Neural progenitor cell (in vitro differentiated cells): ENCODE measurements at regions not wholly inside any gene's neighbourhood (a gene's known extent, or its start where the extent isn't known, plus 50 kb on each side); places are given as distances from the start of the nearest gene placed in this dataset.

Experiments
- DNase-seq: peaks from one replicate; pipeline ENCODE4 v3.0.0-alpha.2; 2016; ENCODE audit warnings: low spot score
- H2AFZ ChIP-seq: fragments of 200-600 bp; sonication (generic); replicated peaks from 2 replicates; pipeline ENCODE4 v1.6.1; 2016; ENCODE audit warnings: antibody characterized with exemption
- H3F3A ChIP-seq: fragments of 200-600 bp; sonication (generic); 2 replicates; pipeline ENCODE4 v1.6.1; 2016; ENCODE audit warnings: antibody characterized with exemption, low read depth
- H3K27ac ChIP-seq: fragments of 200-600 bp; sonication (generic); 2 replicates; pipeline ENCODE4 v1.5.1; 2016; ENCODE audit warnings: mild to moderate bottlenecking
- H3K27me3 ChIP-seq: fragments of 200-600 bp; sonication (generic); 2 replicates; pipeline ENCODE4 v1.6.1; 2016; ENCODE audit warnings: mild to moderate bottlenecking, moderate library complexity
- H3K36me3 ChIP-seq: fragments of 200-600 bp; sonication (generic); 2 replicates; pipeline ENCODE4 v1.5.1; 2016
- H3K4me1 ChIP-seq: fragments of 200-600 bp; sonication (generic); 2 replicates; pipeline ENCODE4 v1.6.1; 2016; ENCODE audit warnings: mixed run types
- H3K4me2 ChIP-seq: fragments of 200-600 bp; sonication (generic); 2 replicates; pipeline ENCODE4 v1.6.1; 2016
- H3K4me3 ChIP-seq: fragments of 200-600 bp; sonication (generic); 2 replicates; pipeline ENCODE4 v1.5.1; 2016
- H3K79me2 ChIP-seq: fragments of 200-600 bp; sonication (generic); 2 replicates; pipeline ENCODE4 v1.6.1; 2016; ENCODE audit warnings: low read depth
- H3K9ac ChIP-seq: fragments of 200-600 bp; sonication (generic); 2 replicates; pipeline ENCODE4 v1.6.1; 2016
- H3K9me3 ChIP-seq: fragments of 200-600 bp; sonication (generic); 2 replicates; pipeline ENCODE4 v1.5.1; 2016; ENCODE audit warnings: low read depth
- H4K20me1 ChIP-seq: fragments of 200-600 bp; sonication (generic); 2 replicates; pipeline ENCODE4 v1.6.1; 2016; ENCODE audit warnings: low read depth
- H3K27ac Mint-ChIP-seq: 3 replicates; pipeline ENCODE4 v1.8.0; 2021; ENCODE audit warnings: mixed read lengths
- H3K27me3 Mint-ChIP-seq: 2 replicates; pipeline ENCODE4 v1.8.0; 2022; ENCODE audit warnings: low read depth, mild to moderate bottlenecking, inconsistent platforms, moderate library complexity, mixed read lengths; ENCODE audit not compliant: insufficient read depth
- H3K36me3 Mint-ChIP-seq: 3 replicates; pipeline ENCODE4 v1.8.0; 2021; ENCODE audit warnings: mixed read lengths
- H3K4me1 Mint-ChIP-seq: 3 replicates; pipeline ENCODE4 v1.8.0; 2021; ENCODE audit warnings: mixed read lengths
- H3K4me3 Mint-ChIP-seq: 3 replicates; pipeline ENCODE4 v1.8.0; 2021; ENCODE audit warnings: mild to moderate bottlenecking, moderate library complexity, mixed read lengths
- H3K9me3 Mint-ChIP-seq: 3 replicates; pipeline ENCODE4 v1.8.0; 2020; ENCODE audit warnings: mixed read lengths
- EZH2 ChIP-seq: fragments of 200-600 bp; sonication (generic); IDR thresholded peaks from 2 replicates; pipeline ENCODE4 v1.6.1; 2017; ENCODE audit warnings: antibody characterized with exemption, mild to moderate bottlenecking, moderate library complexity
- EZH2phosphoT487 ChIP-seq: fragments of 200-600 bp; sonication (generic); IDR thresholded peaks from 2 replicates; pipeline ENCODE4 v1.6.1; 2017; ENCODE audit warnings: antibody characterized with exemption
- TF ChIP-seq, protein P1 (sequence below): fragments of 200-600 bp; sonication (generic); IDR thresholded peaks from 2 replicates; pipeline ENCODE4 v1.5.1; 2017; ENCODE audit warnings: antibody characterized with exemption, mild to moderate bottlenecking

DNA sequence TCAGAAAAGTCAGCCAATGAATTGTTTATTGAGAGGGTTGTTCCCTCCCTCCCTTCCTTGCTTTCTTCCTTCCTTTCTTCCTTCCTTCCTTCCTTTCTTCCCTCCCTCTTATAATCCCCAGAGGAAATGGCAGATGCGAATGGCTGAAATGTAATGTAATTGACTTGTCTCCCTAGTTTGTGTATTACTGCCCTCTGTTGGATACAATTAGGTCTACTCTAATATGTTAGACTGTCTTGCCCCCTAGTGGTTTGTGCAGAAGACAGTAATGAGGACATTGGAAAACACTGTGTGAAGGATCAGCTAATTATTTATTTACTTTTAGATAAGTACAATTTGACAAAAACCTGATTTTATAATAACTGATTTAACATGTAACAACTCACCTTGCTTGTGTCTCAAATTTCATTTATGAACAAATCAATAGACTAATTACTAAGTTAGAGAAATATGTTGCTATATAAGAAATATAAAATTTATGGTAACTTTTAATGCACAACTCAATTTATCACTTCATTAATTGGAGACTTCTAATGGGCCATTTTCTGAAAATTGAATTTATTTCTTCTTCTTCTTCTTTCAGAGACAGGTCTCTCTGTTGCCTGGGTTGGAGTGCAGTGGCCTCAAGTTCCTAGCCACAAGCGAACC, 229.8 kb upstream of the LRIG3 start:
- no peak overlapping the region for H3K4me3 ChIP-seq
- no peak for TF ChIP-seq EZH2phosphoT487
- TF ChIP-seq, protein P1, sequence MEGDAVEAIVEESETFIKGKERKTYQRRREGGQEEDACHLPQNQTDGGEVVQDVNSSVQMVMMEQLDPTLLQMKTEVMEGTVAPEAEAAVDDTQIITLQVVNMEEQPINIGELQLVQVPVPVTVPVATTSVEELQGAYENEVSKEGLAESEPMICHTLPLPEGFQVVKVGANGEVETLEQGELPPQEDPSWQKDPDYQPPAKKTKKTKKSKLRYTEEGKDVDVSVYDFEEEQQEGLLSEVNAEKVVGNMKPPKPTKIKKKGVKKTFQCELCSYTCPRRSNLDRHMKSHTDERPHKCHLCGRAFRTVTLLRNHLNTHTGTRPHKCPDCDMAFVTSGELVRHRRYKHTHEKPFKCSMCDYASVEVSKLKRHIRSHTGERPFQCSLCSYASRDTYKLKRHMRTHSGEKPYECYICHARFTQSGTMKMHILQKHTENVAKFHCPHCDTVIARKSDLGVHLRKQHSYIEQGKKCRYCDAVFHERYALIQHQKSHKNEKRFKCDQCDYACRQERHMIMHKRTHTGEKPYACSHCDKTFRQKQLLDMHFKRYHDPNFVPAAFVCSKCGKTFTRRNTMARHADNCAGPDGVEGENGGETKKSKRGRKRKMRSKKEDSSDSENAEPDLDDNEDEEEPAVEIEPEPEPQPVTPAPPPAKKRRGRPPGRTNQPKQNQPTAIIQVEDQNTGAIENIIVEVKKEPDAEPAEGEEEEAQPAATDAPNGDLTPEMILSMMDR = peak; percentile 100
- H3K4me2 ChIP-seq = no peak overlapping the region
- no peak overlapping the region for H2AFZ ChIP-seq
- Mint-ChIP-seq H3K27me3 (no peaks in the 10 kb centered on the region), H3K4me3 (no peak overlapping the region), H3K9me3 (peaks cover 3% of the 10 kb centered on the region), H3K27ac (no peak overlapping the region), H3K36me3 (no peaks in the 10 kb centered on the region), H3K4me1 (no peaks in the 10 kb centered on the region)
- no peaks in the 10 kb centered on the region for H3K27me3 ChIP-seq
- peak; percentile 91 for DNase-seq
- no peaks in the 10 kb centered on the region for H3K79me2 ChIP-seq
- no peaks in the 10 kb centered on the region for H4K20me1 ChIP-seq
- H3K4me1 ChIP-seq = no peaks in the 10 kb centered on the region
- H3K36me3 ChIP-seq = no peaks in the 10 kb centered on the region
- H3K9ac ChIP-seq = no peak overlapping the region
- H3F3A ChIP-seq = no peaks in the 10 kb centered on the region
- H3K27ac ChIP-seq = no peak overlapping the region
- H3K9me3 ChIP-seq = no peaks in the 10 kb centered on the region

DNA sequence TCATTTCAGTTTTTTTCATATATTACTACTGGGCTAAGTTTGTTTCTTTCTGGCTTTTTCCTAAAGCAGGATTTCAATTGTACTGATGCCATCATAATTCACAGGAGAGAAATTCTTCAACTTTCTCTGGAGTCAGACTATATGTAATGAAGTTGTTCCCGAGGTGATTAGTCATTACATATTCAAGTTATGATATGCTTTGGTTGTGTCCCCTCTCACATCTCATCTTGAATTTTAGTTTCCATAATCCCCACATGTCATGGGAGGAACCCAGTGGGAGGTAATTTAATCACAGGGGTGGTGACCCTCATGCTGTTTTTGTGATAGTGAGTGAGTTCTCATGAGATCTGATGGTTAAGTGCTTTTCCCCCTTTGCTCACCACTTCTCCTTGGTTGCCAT, 227.5 kb upstream of the LRIG3 start:
- Mint-ChIP-seq H3K9me3 (peaks cover 3% of the 10 kb centered on the region), H3K27ac (no peak overlapping the region), H3K4me1 (no peaks in the 10 kb centered on the region), H3K36me3 (no peaks in the 10 kb centered on the region), H3K27me3 (no peaks in the 10 kb centered on the region), H3K4me3 (no peak overlapping the region)
- Histone ChIP-seq H3F3A (no peaks in the 10 kb centered on the region), H3K4me3 (no peak overlapping the region), H3K9me3 (no peaks in the 10 kb centered on the region), H3K36me3 (no peaks in the 10 kb centered on the region), H2AFZ (no peak overlapping the region), H3K27ac (no peak overlapping the region), H3K4me2 (no peak overlapping the region), H3K4me1 (no peaks in the 10 kb centered on the region), H4K20me1 (no peaks in the 10 kb centered on the region), H3K27me3 (no peaks in the 10 kb centered on the region), H3K9ac (no peak overlapping the region), H3K79me2 (no peaks in the 10 kb centered on the region)
- no peak for DNase-seq
- TF ChIP-seq, protein P1 = no peak
- TF ChIP-seq EZH2phosphoT487 (no peak), EZH2 (no peak)

DNA sequence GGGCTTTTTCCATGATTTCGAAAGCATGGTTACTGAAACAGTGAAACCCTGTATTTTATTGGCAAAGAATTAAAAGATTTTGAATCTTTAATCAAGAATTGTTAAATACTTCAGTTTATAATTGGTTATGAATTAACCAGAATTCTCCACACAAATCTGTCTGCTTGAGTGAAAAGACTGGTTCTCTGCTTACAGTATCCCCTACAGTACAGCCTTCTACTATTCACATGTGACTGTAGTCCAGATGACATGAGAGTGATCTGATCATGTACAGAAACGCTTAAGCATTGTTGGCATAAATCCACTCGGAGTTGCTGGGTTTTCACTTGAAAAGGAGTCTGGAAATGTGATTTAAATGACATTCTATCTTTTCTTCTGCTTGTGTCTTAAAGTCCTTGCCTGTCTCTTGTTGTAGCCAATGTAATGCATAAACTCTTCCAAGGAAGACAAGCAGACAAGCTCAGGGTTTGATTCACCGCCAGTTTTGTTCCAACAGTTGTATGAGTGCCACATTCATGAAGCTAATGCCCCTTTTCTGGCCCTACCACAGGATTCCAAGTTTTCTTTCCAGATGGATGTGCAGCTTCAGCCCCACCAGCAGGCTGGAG, 222.0 kb upstream of the LRIG3 start:
- H3K27me3 ChIP-seq = no peaks in the 10 kb centered on the region
- no peak overlapping the region for H3K4me2 ChIP-seq
- no peak overlapping the region for H3K4me3 Mint-ChIP-seq
- H3K9me3 ChIP-seq = no peaks in the 10 kb centered on the region
- no peak overlapping the region for H3K9ac ChIP-seq
- H3K27ac Mint-ChIP-seq = no peak overlapping the region
- H3K4me1 ChIP-seq = no peaks in the 10 kb centered on the region
- H3K4me1 Mint-ChIP-seq = no peaks in the 10 kb centered on the region
- H3F3A ChIP-seq = no peaks in the 10 kb centered on the region
- H4K20me1 ChIP-seq = no peaks in the 10 kb centered on the region
- H3K27ac ChIP-seq = no peak overlapping the region
- H3K36me3 Mint-ChIP-seq = no peaks in the 10 kb centered on the region
- no peaks in the 10 kb centered on the region for H3K79me2 ChIP-seq
- no peak overlapping the region for H3K4me3 ChIP-seq
- TF ChIP-seq, protein P1 = no peak
- TF ChIP-seq EZH2 = no peak
- no peaks in the 10 kb centered on the region for H3K36me3 ChIP-seq
- no peaks in the 10 kb centered on the region for H3K27me3 Mint-ChIP-seq
- H2AFZ ChIP-seq = peak overlapping the region; percentile 40
- H3K9me3 Mint-ChIP-seq = no peaks in the 10 kb centered on the region
- no peak for DNase-seq
